NT2/D1 (cell line): ENCODE measurements at regions not wholly inside any gene's neighbourhood (a gene's known extent, or its start where the extent isn't known, plus 50 kb on each side); places are given as distances from the start of the nearest gene placed in this dataset.
"Not testable (repeated sequence)": the region's sequence is repeated elsewhere in the genome, so short reads cannot be mapped to it uniquely, and the experiment has no call there.

ENCODE experiments used
- DNase-seq: peaks from one replicate; pipeline ENCODE4 v3.0.0-alpha.2; 2011; ENCODE audit warnings: low read depth, low spot score
- H3K27me3 ChIP-seq: 2 replicates; pipeline ENCODE4 v1.6.0; 2011; ENCODE audit warnings: mild to moderate bottlenecking; ENCODE audit not compliant: insufficient read length, insufficient read depth
- H3K36me3 ChIP-seq: 2 replicates; pipeline ENCODE4 v1.6.1; 2011; ENCODE audit warnings: mild to moderate bottlenecking, low read length, mixed read lengths; ENCODE audit not compliant: insufficient read depth, insufficient read length
- H3K4me1 ChIP-seq: 2 replicates; pipeline ENCODE4 v1.5.1; 2011; ENCODE audit not compliant: insufficient read depth, insufficient read length
- H3K4me3 ChIP-seq: 2 replicates; pipeline ENCODE4 v1.5.1; 2011; ENCODE audit warnings: low read depth; ENCODE audit not compliant: insufficient read length
- H3K9ac ChIP-seq: 2 replicates; pipeline ENCODE4 v1.6.0; 2011; ENCODE audit warnings: low read depth; ENCODE audit not compliant: insufficient read length
- H3K9me3 ChIP-seq: 2 replicates; pipeline ENCODE4 v1.5.1; 2011; ENCODE audit warnings: mild to moderate bottlenecking, low read length; ENCODE audit not compliant: insufficient read depth
- SUZ12 ChIP-seq: IDR thresholded peaks from 2 replicates; pipeline ENCODE4 v1.6.1; 2011; ENCODE audit not compliant: insufficient read length, insufficient read depth; ENCODE audit errors: extremely low read depth
- YY1 ChIP-seq: IDR thresholded peaks from 2 replicates; pipeline ENCODE4 v1.6.1; 2011; ENCODE audit not compliant: insufficient read length, insufficient read depth
- ZNF274 ChIP-seq: IDR thresholded peaks from 2 replicates; pipeline ENCODE4 v1.6.1; 2011; ENCODE audit warnings: mild to moderate bottlenecking, low read depth, low read length

GRCh38 chr6:100305209-100305869, 159.4 kb downstream of the SIM1 start:
- H3K4me1 ChIP-seq: no peaks in the 10 kb centered on the region
- TF ChIP-seq ZNF274: no peak
- TF ChIP-seq SUZ12: no peak
- no peak for TF ChIP-seq YY1
- DNase-seq: no peak
- no peaks in the 10 kb centered on the region for H3K9me3 ChIP-seq
- no peaks in the 10 kb centered on the region for H3K27me3 ChIP-seq
- no peak overlapping the region for H3K4me3 ChIP-seq
- no peak overlapping the region for H3K9ac ChIP-seq
- H3K36me3 ChIP-seq: no peaks in the 10 kb centered on the region

- Histone ChIP-seq H3K9ac (no peak overlapping the region), H3K4me1 (no peaks in the 10 kb centered on the region), H3K9me3 (no peaks in the 10 kb centered on the region), H3K36me3 (no peaks in the 10 kb centered on the region), H3K4me3 (no peak overlapping the region), H3K27me3 (no peaks in the 10 kb centered on the region)
- no peak for TF ChIP-seq ZNF274
- TF ChIP-seq YY1: no peak
- DNase-seq: no peak
Observed at GRCh38 chr6:100304575-100304974, 160.1 kb downstream of the SIM1 start.

- no peak overlapping the region for H3K9ac ChIP-seq
- H3K4me3 ChIP-seq: no peak overlapping the region
- DNase-seq: no peak
- H3K27me3 ChIP-seq: no peaks in the 10 kb centered on the region
- no peaks in the 10 kb centered on the region for H3K9me3 ChIP-seq
- no peaks in the 10 kb centered on the region for H3K36me3 ChIP-seq
- no peak for TF ChIP-seq SUZ12
- TF ChIP-seq YY1: no peak
- TF ChIP-seq ZNF274: no peak
- no peaks in the 10 kb centered on the region for H3K4me1 ChIP-seq
Observed at GRCh38 chr6:100301731-100302130, 163.0 kb downstream of the SIM1 start.

- no peaks in the 10 kb centered on the region for H3K4me1 ChIP-seq
- TF ChIP-seq SUZ12 (no peak), ZNF274 (no peak), YY1 (no peak)
- no peak for DNase-seq
Observed at GRCh38 chr6:100300221-100300736, 164.4 kb downstream of the SIM1 start.

GRCh38 chr6:100296810-100297544, 167.7 kb downstream of the SIM1 start:
- Histone ChIP-seq H3K4me1 (no peaks in the 10 kb centered on the region), H3K4me3 (no peak overlapping the region), H3K36me3 (no peaks in the 10 kb centered on the region), H3K27me3 (no peaks in the 10 kb centered on the region), H3K9ac (no peak overlapping the region), H3K9me3 (no peaks in the 10 kb centered on the region)
- DNase-seq: no peak
- TF ChIP-seq YY1: no peak
- TF ChIP-seq SUZ12: no peak
- TF ChIP-seq ZNF274: no peak

More at GRCh38 chr6:100300221-100300736, 164.4 kb downstream of the SIM1 start:
- Histone ChIP-seq H3K36me3 (no peaks in the 10 kb centered on the region), H3K4me3 (no peak overlapping the region), H3K9ac (no peak overlapping the region), H3K27me3 (no peaks in the 10 kb centered on the region), H3K9me3 (no peaks in the 10 kb centered on the region)

- not testable (repeated sequence) for DNase-seq, H3K4me3 ChIP-seq, H3K9ac ChIP-seq, H3K27me3 ChIP-seq, H3K36me3 ChIP-seq, H3K4me1 ChIP-seq, H3K9me3 ChIP-seq
Observed at GRCh38 chr6:100295172-100295571, 169.5 kb downstream of the SIM1 start.

- Histone ChIP-seq H3K9ac (no peak overlapping the region), H3K36me3 (no peaks in the 10 kb centered on the region), H3K27me3 (no peaks in the 10 kb centered on the region), H3K9me3 (no peaks in the 10 kb centered on the region), H3K4me3 (no peak overlapping the region), H3K4me1 (no peaks in the 10 kb centered on the region)
- TF ChIP-seq YY1 (no peak), SUZ12 (no peak), ZNF274 (no peak)
- DNase-seq: no peak
Observed at GRCh38 chr6:100289285-100289684, 175.4 kb downstream of the SIM1 start.
